NCI-H748 (cell line): ENCODE measurements at regions not wholly inside any gene's neighbourhood (a gene's known extent, or its start where the extent isn't known, plus 50 kb on each side); places are given as distances from the start of the nearest gene placed in this dataset.

Source experiments
- DNase-seq: peaks from one replicate; lab custom pipeline; 2025; ENCODE audit not compliant: unreplicated experiment; lab: John Stamatoyannopoulos, UW

DNA sequence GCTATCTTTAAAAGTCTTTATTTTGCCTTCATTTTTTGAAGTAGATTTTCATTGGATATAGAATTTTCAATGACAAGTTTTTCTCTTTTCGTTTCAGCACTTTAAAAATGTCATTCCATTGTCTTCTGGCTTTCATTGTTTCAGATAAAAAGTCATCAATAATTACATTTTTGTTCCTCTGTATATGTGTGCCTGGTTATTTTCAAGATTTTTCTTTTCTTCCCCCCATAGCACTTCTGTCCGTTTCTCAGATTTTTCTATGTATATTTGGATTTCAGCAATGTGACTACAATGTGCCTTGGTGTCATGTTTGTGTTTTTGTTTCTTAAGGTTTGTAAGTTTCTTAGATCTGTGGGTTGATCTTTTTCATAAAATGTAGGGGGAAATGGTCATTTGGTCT is 66.3 kb upstream of the HSD17B12 start:
- no peak for DNase-seq

DNA sequence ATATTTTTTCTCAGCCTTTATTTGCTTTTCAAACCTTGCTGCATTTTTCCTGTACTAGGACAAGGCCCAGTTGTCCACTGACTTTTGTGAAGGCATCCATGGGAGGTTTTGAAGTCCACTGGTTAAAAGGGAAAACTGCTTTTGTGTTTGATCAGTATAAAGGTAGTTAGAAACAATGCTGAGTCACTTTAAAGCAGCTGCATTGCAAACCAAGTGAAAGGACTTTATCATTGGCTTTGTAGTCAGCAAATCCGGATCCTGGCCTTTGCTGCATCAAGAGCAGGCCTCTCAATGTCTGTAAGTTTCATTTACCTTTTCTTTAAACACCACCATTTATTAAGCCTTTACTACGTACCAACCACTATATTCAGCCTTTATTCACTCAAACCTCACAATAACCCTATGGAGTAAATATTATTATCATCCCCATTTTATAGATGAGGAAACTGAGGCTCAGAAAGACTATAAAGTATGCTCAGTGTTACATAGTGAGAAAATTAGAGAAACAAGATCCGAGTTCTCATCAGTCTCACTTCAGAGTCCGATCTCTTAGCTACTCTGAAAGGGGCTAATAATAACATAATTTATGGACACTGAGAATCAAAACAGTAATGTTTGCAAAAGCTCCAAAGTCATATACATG is 60.6 kb upstream of the HSD17B12 start:
- DNase-seq = no peak

DNA sequence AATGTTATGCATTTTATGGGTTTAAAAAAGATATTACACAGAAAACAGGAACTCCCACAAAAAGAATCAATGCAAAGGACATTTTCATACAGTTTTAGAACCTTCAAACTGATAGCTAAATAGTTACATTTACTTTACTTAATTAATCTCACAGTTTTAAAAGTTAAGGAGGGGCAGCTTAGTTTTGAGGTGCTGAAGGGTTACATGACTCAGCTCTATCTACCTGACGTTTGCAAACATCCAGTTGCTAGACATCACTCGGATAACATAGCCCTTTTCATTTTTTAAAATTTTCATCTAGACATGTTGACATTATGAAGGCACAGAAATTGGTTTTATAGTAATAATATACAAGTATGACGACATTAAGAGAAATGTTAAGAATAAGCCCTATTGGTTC is 53.7 kb upstream of the HSD17B12 start:
- DNase-seq = no peak
